NCI-H345 treated with DMSO at 0.1 percent for 48 hours (cell line): ENCODE measurements at regions not wholly inside any gene's neighbourhood (a gene's known extent, or its start where the extent isn't known, plus 50 kb on each side); places are given as distances from the start of the nearest gene placed in this dataset.
"Not testable (repeated sequence)": the region's sequence is repeated elsewhere in the genome, so short reads cannot be mapped to it uniquely, and the experiment has no call there.

Experiments used
- DNase-seq: peaks from one replicate; lab custom pipeline; 2025; ENCODE audit not compliant: unreplicated experiment; lab: John Stamatoyannopoulos, UW

DNA sequence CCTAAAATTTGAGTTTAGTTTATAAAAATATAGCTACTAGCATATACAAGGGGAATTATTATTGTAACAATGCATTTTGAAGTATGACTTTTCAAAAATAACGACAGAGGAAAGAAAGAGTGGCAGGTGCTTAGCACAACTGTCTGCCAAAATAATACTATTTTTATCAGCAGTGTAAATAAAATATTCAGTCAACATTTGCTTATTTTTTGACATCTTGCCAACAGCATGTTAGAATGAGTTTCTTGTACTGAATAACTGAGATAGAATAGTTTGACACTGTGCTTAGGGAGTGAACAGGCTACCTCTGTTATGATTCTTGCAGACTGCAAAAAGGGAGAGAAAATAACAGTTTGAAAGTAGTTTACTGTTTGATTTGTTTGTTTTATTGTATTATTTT lies 909.8 kb downstream of the BRINP3 start:
- DNase-seq = no peak

DNA sequence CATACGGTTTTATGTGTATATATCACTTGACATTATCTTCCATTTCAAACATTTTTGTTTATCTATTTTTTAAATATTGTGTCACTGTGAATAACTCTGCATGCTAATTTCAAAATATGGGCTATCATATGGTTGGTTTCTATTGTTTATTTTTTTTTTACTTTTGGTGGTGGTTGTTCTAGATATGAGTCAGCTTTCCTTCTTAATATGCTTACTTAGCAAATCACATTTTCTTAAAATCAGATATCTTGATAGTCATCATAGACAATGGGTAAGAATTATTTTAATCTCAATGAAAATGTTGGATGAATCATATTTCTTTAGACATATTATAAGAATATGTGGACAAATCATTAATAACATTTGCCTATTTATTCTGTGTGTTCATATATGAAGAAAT lies 881.5 kb downstream of the BRINP3 start:
- DNase-seq = no peak

DNA sequence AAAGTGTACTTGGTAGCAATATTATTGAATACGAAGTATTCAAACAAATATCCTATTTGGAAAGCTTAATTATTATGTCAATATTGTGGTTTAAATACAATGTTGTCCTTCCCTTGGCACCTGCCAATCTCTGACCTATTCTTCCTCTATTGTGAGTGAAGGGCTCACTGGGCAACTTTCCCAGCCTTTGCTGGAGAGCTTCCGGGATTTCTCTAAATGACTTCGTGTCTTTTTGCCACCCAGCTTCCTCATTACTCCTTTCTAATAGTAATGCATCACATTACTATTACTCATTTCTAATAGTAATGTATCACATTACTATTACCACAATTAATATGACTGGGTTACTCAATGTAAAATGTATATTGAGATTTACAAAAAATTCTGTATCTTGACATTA lies 880.6 kb downstream of the BRINP3 start:
- peak; percentile 72 for DNase-seq

DNA sequence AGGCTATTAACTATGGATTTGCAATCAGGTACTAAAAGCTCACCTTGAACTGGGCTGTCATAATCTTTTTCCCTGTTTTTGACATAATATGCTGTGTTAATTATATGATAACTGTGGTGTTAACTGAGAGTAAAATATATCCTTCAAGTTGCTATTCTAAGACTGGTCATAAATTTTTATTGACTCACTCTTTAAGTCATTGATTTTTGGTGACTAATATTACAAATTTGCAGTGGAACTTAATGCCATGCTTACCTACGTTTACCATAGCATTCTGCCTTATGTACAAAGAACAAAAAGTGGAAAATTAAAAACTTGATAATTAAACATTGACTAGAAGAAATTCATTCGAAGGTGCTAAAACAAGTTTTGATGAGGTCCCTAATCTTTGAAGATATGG lies 872.4 kb downstream of the BRINP3 start:
- DNase-seq = no peak

DNA sequence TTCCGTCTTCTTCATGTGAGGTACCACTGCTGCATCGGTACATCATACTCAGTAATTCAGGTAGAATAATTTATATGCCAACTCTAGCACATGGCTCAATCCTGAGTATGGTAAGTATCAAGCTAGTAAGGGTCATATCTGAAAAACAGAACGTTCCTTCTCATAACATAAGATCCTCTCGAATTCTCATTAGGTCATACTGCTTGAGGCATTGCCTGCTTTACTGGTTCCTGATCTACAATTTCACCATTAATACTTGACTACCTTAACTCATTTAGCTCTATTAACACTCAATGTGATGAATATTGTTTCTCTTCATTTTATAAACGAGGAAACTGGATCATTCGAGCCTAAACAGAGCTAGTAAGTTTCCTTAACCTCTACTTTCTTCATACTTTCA lies 871.6 kb downstream of the BRINP3 start:
- no peak for DNase-seq

DNA sequence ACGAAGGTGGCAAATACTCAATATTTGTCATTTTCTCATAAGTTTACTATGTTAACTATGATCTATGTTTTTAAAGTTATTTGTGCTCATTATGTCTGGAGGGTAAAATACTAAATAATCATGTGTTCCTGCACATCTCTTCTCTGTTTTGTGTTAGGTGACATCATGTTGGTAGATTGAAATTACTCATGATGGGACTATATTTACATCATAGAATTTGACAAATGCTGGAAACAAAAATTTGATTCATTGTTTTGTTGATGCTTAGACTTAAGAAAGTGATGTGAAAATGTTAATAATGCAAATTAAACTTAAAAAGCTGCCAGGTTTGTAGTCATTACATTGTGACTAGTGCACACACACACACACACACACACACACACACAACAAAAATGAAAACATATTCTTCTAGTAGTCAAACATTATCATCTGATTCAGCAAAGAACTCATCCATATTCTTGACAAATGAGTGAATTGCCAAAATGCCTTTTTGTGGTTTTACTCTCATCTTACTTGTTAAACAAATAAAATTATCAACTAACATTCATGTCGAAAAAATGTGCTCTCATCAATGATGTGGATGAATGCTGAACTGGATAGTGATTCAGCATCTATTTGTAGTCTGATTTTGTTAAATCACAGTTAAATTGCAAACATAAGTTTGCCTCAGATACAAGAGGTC lies 870.7 kb downstream of the BRINP3 start:
- no peak for DNase-seq

DNA sequence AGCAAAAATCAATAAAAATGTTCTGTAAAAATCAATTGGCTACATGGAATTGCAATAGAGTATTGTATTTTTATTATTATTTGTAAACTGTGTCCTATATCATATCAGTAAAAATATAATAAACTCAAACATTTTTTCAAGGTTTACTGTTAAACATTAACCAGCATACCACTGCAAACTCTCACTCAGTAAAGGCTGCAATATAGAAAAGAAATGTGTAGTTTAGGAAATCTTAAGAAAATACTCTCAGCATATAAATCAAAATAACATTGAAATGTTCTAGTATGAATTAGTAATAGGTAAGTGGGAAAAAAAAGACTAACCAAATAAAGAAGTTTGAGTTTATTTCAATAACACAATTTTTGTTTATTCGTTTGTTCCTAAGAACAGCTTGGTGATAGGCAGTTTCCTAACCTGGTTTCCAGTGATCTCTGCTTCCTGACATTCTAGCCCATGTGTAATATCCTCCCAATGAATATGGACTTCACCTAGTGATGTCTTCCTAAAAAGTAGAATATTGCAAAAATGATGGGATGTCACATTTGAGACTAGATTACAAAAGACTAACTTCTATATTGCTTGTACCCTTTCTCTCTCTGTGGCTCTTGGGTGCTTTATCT lies 870.1 kb downstream of the BRINP3 start:
- no peak for DNase-seq

DNA sequence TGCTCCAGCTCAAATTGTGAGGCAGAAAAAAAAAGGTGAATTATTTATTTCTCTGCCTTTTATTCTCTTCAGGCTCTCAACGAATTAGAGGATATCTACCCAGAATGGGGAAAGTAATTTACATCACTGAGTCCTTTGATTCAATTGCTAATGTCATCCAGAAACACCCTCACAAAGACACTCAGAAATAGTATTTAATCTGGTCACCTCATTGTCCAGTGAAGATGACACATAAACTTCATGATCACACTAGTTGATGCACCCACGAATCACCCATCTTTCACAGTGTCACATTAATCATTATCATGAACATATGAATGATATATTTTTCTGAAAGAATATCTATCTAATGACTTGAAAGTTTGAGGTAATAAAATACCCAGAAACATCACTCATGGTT lies 868.5 kb downstream of the BRINP3 start:
- no peak for DNase-seq

DNA sequence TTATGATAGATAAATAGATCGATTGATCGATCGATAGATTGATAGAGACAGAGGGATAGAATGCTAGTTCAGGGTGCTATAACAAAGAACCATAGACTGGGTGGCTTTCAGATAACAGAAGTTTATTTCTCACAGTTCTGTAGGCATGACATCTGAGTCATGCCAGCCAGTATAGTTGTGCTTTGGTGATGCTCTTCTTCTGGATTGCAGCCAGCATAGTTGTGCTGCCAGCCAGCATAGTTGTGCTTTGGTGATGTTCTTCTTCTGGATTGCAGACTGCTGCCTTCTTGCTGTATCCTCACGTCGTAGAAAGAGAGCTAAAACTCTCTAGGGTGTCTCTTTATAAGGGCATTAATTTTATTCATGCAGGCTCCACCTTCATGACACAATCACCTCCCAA lies 860.8 kb downstream of the BRINP3 start:
- DNase-seq = no peak

DNA sequence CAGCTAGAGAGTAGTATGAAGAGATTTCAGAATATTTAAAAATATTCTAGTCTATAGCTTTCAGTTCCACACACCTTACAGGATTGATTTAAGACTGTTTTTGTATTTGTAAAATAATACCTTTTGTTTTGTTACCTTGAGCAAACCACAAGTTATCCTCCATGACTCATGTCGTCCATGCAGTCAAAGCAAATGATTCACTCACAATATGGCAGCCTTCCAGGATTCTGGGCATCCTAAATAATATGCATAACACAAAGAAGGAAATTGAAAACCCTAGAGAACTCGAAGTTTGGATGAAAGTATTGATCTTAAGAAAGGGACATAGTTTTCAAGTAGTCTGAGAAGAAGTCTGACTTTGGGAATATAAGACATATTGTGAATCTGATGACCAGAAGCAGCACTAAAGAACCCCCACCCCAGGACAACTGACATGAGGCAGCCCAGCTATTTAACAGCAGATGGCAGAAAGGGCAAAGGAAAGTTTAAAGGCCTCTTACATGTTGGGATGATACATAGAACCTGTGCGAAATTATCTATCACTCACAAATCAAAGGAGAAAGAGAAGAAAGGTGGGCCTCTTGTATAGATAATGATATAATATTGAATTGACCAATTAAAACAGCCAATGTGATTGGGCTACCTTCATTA lies 857.9 kb downstream of the BRINP3 start:
- DNase-seq = no peak

DNA sequence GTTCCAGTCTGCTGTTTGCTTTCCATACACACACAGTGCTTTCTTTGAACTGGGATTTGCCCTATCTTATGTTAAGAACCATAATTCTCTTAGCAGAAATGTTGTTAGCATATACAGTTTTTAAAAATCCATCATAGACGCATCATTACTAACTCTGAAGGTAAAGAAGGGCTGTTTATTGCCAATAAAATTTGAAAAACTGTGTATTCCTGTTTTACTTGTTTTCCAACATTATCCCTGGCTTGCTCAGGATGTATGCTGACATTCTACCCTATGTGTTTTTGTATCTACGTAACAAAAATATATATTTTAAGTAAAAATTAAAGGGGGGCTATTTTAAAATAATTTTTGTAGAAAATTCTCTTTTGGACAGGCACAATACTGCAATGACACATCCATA lies 857.2 kb downstream of the BRINP3 start:
- no peak for DNase-seq

DNA sequence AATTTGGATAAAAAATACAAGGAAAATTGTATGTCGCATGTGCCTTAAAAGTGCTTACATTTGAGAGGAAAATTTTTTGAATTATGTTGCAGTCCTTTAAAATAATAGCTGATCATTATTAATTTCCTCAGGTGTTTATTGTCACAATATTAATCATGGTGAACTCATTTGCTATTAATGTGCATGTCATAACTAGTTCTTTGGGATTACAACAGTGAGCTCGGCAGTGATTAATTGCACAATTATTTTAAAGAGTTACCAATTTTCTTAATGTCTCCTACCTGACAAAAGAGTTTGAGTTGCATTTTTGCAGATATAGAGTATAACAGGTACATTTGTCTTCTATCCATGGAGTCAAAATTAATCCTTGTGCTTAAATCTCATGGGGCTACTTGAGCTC lies 854.3 kb downstream of the BRINP3 start:
- no peak for DNase-seq

DNA sequence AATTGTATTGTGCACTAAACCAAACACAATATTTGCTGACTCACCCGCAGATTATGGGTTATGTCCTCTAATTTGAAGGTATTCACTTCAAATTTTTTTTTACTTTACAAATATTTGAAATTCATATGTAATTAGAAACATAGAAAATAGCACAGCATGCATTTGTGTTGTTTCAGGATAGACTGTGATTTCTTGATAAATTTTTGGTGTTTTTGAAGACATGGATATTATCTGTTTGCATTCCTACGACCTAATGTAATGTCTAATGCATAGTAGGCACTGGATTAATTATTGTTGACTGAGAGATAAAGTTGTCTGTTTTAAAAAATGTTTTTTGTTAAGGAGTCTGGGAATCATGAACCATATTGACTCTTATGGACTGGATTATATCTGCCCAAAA lies 850.2 kb downstream of the BRINP3 start:
- DNase-seq = no peak

DNA sequence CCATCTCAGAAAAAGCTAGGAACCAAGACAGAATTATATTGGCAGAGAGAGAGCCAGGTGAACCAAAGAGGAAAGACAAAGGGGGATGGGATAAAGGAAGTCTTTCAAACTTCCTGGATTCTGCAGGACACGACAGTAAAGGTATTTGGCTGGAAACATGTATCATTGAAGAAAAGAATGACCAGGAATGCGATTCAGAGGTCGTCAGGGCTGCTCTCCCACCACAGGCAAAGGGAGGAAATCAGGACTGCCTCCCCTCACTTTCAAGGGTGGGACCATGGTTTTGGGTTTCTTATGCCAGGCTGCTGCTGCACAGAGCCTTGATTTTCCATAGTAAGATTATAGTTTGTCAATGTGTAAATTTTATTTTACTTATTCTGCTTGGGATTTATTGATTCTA lies 848.8 kb downstream of the BRINP3 start:
- no peak for DNase-seq

DNA sequence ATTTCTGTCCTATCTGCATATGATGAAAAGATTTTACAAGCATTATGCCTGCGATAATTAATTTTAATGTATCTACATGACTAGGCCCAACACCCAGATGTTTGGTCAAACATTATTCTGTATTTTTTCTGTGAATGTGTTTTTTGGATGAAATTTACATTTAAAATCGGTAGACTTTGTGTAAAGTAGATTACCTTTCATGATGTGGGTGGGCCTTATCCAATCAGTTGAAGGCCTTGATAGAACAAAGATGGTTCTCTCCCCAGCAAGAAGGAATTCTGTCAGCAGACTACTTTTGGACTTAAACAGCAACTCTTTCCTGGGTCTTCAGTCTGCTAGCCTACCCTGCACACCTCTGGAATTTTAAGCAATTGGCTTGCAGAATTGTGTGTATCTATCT lies 844.0 kb downstream of the BRINP3 start:
- DNase-seq = no peak

DNA sequence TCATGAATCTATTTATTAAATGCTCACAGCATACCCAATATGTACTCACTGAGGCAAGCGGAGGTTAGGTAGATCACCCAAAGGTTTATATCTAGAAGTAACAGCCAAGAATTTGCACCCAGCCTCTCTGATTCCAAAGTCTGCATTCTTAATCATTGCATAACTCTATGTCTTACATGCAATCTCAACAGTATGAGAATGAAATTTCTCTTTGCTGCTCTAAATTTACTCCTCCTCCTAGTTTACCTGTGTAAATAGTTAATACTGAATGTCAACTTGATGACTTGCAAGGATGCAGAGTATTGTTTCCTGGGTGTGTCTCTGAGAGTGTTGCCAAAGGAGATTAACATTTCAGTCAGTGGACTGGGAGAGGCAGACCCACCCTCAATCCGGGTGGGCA lies 840.6 kb downstream of the BRINP3 start:
- DNase-seq = no peak

DNA sequence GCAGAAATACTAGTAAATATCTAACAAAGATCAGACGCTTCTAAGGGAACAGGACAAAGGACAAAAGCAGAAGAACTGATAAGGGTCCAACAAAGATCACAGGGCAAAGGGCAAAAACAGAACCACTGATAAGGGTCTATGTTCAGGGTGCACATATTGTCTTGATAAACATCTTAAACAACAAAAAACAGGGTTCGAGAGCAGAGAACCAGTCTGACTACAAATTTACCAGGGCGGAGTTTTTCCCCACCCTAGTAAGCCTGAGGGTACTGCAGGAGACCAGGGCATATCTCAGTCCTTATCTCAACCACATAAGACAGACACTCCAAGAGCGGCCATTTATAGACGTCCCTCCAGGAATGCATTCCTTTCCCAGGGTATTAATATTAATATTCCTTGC lies 833.5 kb downstream of the BRINP3 start:
- not testable (repeated sequence) for DNase-seq

DNA sequence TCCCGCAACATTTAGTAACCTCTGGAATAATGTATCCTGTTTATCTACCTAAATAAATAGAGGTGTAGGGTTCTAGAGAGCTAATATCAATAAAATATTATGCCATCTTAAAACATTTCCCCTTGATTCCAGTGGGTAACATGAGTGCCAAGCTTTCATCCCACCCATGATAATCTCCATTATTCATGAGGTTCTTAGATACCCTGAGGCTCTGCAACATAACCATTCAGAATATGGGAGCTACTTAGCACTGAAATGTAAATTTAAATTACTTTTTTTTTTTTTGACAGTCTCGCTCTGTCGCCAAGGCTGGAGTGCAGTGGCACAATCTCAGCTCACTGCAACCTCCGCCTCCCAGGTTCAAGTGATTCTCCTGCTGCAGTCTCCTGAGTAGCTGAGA lies 832.7 kb downstream of the BRINP3 start:
- no peak for DNase-seq

DNA sequence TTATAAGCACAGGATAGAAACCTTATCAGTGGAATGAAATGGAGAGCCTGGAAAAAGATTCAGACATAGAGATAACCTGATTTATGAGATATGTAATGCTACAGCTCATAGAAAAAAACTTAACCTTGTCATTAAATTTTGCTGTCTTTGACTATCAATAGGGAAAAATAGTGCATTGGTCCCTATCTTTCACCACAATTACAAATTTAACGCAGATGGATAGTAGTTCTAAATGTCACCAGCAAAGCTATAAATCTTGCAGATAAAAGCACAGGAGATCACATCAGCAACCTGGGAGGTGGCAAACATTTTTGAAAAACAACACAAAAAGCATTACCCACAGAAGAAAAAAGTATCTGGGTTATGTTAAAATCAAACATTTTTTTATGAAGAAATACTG lies 831.6 kb downstream of the BRINP3 start:
- no peak for DNase-seq

DNA sequence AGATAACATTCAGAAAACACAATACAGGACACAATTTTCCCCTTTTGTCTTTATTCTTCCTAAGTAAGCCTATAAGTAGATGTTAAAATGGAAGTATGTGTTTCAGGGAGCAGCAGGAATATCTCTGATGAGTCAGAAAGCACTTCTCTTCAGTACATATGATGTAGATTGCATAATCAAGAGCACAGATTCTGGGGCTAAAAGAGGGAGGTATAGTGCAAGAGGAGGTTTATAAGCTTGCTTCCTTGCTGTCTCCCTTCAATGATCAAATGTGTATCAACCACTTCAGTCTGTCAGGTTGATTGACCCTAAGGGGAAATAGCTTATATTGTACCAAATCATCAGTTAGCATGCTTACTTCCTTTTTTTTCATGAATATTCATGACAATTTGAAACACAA lies 822.8 kb downstream of the BRINP3 start:
- DNase-seq = no peak

DNA sequence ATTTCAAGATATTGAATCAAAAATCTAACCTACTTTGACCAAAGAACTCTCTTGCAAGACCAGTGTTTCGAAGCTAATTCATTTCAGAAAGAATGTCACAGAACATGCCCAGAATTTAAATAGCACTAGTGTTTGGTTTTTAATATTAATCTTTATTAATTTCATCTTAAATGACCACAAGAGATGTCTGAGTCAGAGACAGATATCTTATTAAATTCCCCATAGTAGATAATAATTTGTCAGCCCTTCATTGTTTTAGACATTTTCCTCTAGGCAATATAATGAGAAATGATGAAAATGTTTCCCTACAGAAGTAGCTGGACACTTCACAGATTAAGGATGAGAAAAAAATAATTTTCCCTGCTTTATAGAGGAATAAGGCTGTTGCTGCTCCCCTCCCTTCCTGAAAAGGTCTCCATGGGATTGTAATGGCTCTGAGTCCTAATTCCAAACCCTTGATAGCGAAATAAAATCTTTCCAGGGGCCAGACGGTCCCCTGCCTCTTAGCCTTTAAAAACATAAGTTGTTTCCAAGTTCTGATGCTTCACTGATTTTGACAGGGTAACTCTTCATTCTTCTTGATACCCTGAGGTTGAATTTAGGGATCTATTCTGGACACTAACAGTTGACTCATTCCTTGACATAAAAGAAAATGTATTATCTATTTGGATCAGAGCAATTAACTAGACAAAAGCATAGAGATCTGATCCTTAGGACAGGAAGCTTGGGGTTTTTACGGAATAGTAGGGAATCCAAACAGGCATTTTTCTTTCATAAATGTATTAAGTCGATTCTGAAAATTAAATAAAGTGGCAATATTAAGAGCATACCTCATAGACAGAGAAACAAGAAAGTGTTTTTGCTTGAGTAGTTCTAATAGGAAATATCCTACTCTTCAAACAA lies 820.8 kb downstream of the BRINP3 start:
- no peak for DNase-seq

DNA sequence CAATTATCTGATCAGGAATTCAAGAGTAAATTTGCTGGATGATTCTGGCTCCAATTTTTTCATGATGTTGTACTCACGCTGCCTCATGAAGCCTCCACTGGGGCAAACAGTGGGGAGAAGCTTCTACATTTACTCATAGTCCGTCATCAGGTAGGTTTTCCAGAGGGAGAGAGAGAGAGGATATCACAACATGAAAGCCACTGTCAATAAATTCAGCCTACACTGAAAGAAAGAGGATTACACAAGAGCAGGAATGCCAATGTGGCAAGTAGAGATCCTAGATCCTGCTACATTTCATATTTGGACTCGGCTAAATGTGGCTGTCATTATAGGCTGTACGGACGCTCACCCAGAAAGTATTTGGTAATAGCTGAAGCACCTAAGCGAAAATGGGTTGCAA lies 819.9 kb downstream of the BRINP3 start:
- no peak for DNase-seq
